Upper lobe of left lung (tissue), 4 donors: ENCODE measurements at regions not wholly inside any gene's neighbourhood (a gene's known extent, or its start where the extent isn't known, plus 50 kb on each side); places are given as distances from the start of the nearest gene placed in this dataset.

Source experiments
- CTCF ChIP-seq, 6 experiments: fragments of 450-650 bp in 4 of 6; fragments of 200-600 bp in 2 of 6; sonication (generic) in 2 of 6; IDR thresholded peaks; one replicate each; pipeline ENCODE4 v1.5.1; 2016 to 2019; ENCODE audit warnings: antibody characterized with exemption in 6 of 6
- EP300 ChIP-seq, 4 donors: sonication (generic); formaldehyde crosslinking; IDR thresholded peaks; one replicate each; pipeline ENCODE4 v1.5.1; 2017; ENCODE audit warnings: antibody characterized with exemption in 4 of 4, control low read depth in 2 of 4
- POLR2A ChIP-seq, 4 donors: fragments of 450-650 bp; IDR thresholded peaks; one replicate each; pipeline ENCODE4 v1.5.1; 2016 to 2017; ENCODE audit warnings: antibody characterized with exemption in 4 of 4, mild to moderate bottlenecking in 2 of 4
- POLR2AphosphoS5 ChIP-seq, 2 donors: sonication (generic); formaldehyde crosslinking; IDR thresholded peaks; one replicate each; pipeline ENCODE4 v1.5.1; 2017; ENCODE audit warnings: antibody characterized with exemption in 2 of 2

- TF ChIP-seq EP300 (IDR thresholded peaks at IDR 0.05) (no peak), POLR2A (IDR thresholded peaks at IDR 0.05) (no peak), CTCF (IDR thresholded peaks at IDR 0.05) (no peak), POLR2AphosphoS5 (IDR thresholded peaks at IDR 0.05) (no peak)
Measured at GRCh38 chr11:69892237-69892985, 73.2 kb upstream of the FGF3 start.
